ENCODE measurements at regions not wholly inside any gene's neighbourhood (a gene's known extent, or its start where the extent isn't known, plus 50 kb on each side); places are given as distances from the start of the nearest gene placed in this dataset.

GRCh38 chr14:46290706-46291105 lies 360.9 kb downstream of the RPL10L start:
- DNase-seq (ENCODE audit: extremely low read depth in 1 of 4, low spot score in 3 of 4) (no peak), ATAC-seq (no peak), FAIRE-seq (no peak)
- POLR2A ChIA-PET = no interaction called here
- no TSS peak for BruUV-seq (replicated peaks)
- in situ Hi-C loops (cut with MboI) = no loop called here
- H3K9ac ChIP-seq (ENCODE audit: insufficient read depth in 1 of 2, low read depth in 2 of 2, low read length in 2 of 2) = no peak overlapping the region
- H3K27me3 ChIP-seq (ENCODE audit: control insufficient read depth in 2 of 2, insufficient read depth in 2 of 2, low read length in 2 of 2) = no peaks in the 10 kb centered on the region
- CTCF ChIA-PET (ENCODE audit: low intra/inter-chr PET ratio) = no interaction called here
- no peak overlapping the region for H3K27ac ChIP-seq (ENCODE audit: extremely low read depth, low read depth, low read length)
- no peaks in the 10 kb centered on the region for H4K20me1 ChIP-seq (replicated peaks; ENCODE audit: control insufficient read depth, insufficient read depth, low read length)
- H3K4me1 ChIP-seq (replicated peaks in 1 of 2; ENCODE audit: control insufficient read depth in 2 of 2, insufficient read depth in 2 of 2, low read length in 2 of 2) = no peaks in the 10 kb centered on the region
- H3K4me2 ChIP-seq (ENCODE audit: insufficient read depth, low read length) = no peak overlapping the region
- no peak for TF ChIP-seq THAP12 (CRISPR knock-in tag; IDR thresholded peaks at IDR 0.05)
- TF ChIP-seq SIX5 (IDR thresholded peaks at IDR 0.05; ENCODE audit: borderline replicate concordance in 1 of 2, insufficient read depth in 1 of 2, low read depth in 1 of 2, low read length in 2 of 2) = no peak
- no peak for TF ChIP-seq ZC3H4 (CRISPR knock-in tag; IDR thresholded peaks at IDR 0.05; ENCODE audit: borderline replicate concordance)
- TF ChIP-seq AFF4 (CRISPR knock-in tag; IDR thresholded peaks at IDR 0.05) = no peak
- no peak for TF ChIP-seq ZNF24 (IDR thresholded peaks at IDR 0.05)
- TF ChIP-seq TCF15 (CRISPR knock-in tag; IDR thresholded peaks at IDR 0.05) = no peak
- H2AFZ ChIP-seq (ENCODE audit: low read depth, low read length) = no peak overlapping the region
- H3K4me3 ChIP-seq = no peak overlapping the region
- no peaks in the 10 kb centered on the region for H3K9me1 ChIP-seq (ENCODE audit: control insufficient read depth, insufficient read depth, low read length)
- H3K36me3 ChIP-seq (ENCODE audit: control insufficient read depth, insufficient read depth, low read length) = no peaks in the 10 kb centered on the region
- H3K9me3 ChIP-seq (replicated peaks; ENCODE audit: control insufficient read depth, insufficient read depth, low read depth, low read length) = no peaks in the 10 kb centered on the region
- intact Hi-C loops (cut with micrococcal nuclease) = no loop called here
- no peaks in the 10 kb centered on the region for H3K79me2 ChIP-seq (ENCODE audit: control insufficient read depth, insufficient read depth, low read length)

Measured in K562 (cell line).